ENCODE measurements at regions not wholly inside any gene's neighbourhood (a gene's known extent, or its start where the extent isn't known, plus 50 kb on each side); places are given as distances from the start of the nearest gene placed in this dataset.

DNA sequence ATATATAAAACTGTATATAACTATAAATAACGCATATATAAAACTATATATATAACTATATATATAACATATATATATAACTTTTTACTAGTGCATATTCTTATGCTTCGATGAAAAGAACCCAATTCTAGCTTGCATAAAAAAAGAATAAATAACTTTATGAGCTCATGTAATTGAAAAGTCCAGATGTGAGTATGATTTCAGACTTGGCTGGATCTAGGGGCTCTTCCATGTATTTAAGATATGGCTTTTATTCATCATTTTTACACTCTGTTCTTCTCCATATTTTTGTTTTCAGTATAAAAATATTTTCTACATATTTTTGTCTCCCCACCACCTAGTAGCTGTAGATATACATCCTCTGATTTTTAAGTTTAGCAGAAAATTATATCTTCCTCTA, 417.5 kb downstream of the CDH11 start:
- H3K4me3 ChIP-seq (ENCODE audit: low read depth, low read length): no peak overlapping the region
- DNase-seq (ENCODE audit: low read depth): no peak
- TF ChIP-seq MAX (IDR thresholded peaks at IDR 0.05; ENCODE audit: low read depth, low read length) (no peak), MYC (IDR thresholded peaks at IDR 0.05; ENCODE audit: low read depth, low read length) (no peak), POLR2A (IDR thresholded peaks at IDR 0.05; ENCODE audit: extremely low read depth, insufficient read length) (no peak)
- TF ChIP-seq, protein P1, sequence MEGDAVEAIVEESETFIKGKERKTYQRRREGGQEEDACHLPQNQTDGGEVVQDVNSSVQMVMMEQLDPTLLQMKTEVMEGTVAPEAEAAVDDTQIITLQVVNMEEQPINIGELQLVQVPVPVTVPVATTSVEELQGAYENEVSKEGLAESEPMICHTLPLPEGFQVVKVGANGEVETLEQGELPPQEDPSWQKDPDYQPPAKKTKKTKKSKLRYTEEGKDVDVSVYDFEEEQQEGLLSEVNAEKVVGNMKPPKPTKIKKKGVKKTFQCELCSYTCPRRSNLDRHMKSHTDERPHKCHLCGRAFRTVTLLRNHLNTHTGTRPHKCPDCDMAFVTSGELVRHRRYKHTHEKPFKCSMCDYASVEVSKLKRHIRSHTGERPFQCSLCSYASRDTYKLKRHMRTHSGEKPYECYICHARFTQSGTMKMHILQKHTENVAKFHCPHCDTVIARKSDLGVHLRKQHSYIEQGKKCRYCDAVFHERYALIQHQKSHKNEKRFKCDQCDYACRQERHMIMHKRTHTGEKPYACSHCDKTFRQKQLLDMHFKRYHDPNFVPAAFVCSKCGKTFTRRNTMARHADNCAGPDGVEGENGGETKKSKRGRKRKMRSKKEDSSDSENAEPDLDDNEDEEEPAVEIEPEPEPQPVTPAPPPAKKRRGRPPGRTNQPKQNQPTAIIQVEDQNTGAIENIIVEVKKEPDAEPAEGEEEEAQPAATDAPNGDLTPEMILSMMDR (IDR thresholded peaks at IDR 0.05; ENCODE audit: low read depth, low read length): no peak

GRCh38 chr16:64702415-64702814, 419.4 kb downstream of the CDH11 start:
- no peak for DNase-seq (ENCODE audit: low read depth)
- TF ChIP-seq MYC (IDR thresholded peaks at IDR 0.05; ENCODE audit: low read depth, low read length) (no peak), MAX (IDR thresholded peaks at IDR 0.05; ENCODE audit: low read depth, low read length) (no peak), POLR2A (IDR thresholded peaks at IDR 0.05; ENCODE audit: extremely low read depth, insufficient read length) (no peak)
- TF ChIP-seq, protein P1 (IDR thresholded peaks at IDR 0.05; ENCODE audit: low read depth, low read length): no peak
- H3K4me3 ChIP-seq (ENCODE audit: low read depth, low read length): no peak overlapping the region

DNA sequence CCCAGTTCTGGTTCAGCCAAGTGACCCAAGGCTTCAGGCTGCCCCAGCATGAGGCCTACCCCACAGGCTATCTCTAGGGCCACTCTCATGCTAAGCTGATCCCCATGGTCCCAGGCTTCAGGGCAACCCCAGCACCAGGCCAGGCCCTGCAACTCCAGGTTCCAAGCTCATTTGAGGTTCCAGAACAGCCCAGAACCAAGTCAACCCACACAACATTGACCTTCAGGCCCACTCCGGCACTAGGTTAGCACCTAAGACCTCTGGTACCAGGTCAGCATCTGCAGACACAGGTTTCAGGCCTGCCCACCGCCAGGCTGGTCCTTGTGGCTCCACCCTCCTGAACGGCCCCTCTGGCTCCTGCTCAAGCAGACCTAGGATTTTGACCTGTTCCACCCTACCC, 421.2 kb downstream of the CDH11 start:
- DNase-seq (ENCODE audit: low read depth): no peak
- TF ChIP-seq POLR2A (IDR thresholded peaks at IDR 0.05; ENCODE audit: extremely low read depth, insufficient read length): no peak
- TF ChIP-seq, protein P1 (IDR thresholded peaks at IDR 0.05; ENCODE audit: low read depth, low read length): no peak
- no peak for TF ChIP-seq MAX (IDR thresholded peaks at IDR 0.05; ENCODE audit: low read depth, low read length)
- no peak for TF ChIP-seq MYC (IDR thresholded peaks at IDR 0.05; ENCODE audit: low read depth, low read length)
- no peak overlapping the region for H3K4me3 ChIP-seq (ENCODE audit: low read depth, low read length)

GRCh38 chr16:64696866-64697265, 425.0 kb downstream of the CDH11 start:
- no peak overlapping the region for H3K4me3 ChIP-seq (ENCODE audit: low read depth, low read length)
- TF ChIP-seq, protein P1 (IDR thresholded peaks at IDR 0.05; ENCODE audit: low read depth, low read length): no peak
- no peak for TF ChIP-seq MAX (IDR thresholded peaks at IDR 0.05; ENCODE audit: low read depth, low read length)
- no peak for TF ChIP-seq POLR2A (IDR thresholded peaks at IDR 0.05; ENCODE audit: extremely low read depth, insufficient read length)
- TF ChIP-seq MYC (IDR thresholded peaks at IDR 0.05; ENCODE audit: low read depth, low read length): no peak
- DNase-seq (ENCODE audit: low read depth): no peak

- no peak for DNase-seq (ENCODE audit: low read depth)
- H3K4me3 ChIP-seq (ENCODE audit: low read depth, low read length): no peak overlapping the region
- TF ChIP-seq POLR2A (IDR thresholded peaks at IDR 0.05; ENCODE audit: extremely low read depth, insufficient read length) (no peak), MYC (IDR thresholded peaks at IDR 0.05; ENCODE audit: low read depth, low read length) (no peak), MAX (IDR thresholded peaks at IDR 0.05; ENCODE audit: low read depth, low read length) (no peak)
- TF ChIP-seq, protein P1 (IDR thresholded peaks at IDR 0.05; ENCODE audit: low read depth, low read length): no peak
Observed at GRCh38 chr16:64695684-64696083, 426.2 kb downstream of the CDH11 start.

GRCh38 chr16:64693946-64694345, 427.9 kb downstream of the CDH11 start:
- no peak for TF ChIP-seq MAX (IDR thresholded peaks at IDR 0.05; ENCODE audit: low read depth, low read length)
- TF ChIP-seq MYC (IDR thresholded peaks at IDR 0.05; ENCODE audit: low read depth, low read length): no peak
- TF ChIP-seq, protein P1 (IDR thresholded peaks at IDR 0.05; ENCODE audit: low read depth, low read length): no peak
- no peak for TF ChIP-seq POLR2A (IDR thresholded peaks at IDR 0.05; ENCODE audit: extremely low read depth, insufficient read length)
- DNase-seq (ENCODE audit: low read depth): no peak
- H3K4me3 ChIP-seq (ENCODE audit: low read depth, low read length): no peak overlapping the region
